HG03439 (cell line): ENCODE measurements at regions not wholly inside any gene's neighbourhood (a gene's known extent, or its start where the extent isn't known, plus 50 kb on each side); places are given as distances from the start of the nearest gene placed in this dataset.

Experiments
- ATAC-seq: cut with Tn5 transposase; IDR thresholded peaks from one replicate; pipeline ENCODE4 v1.9.1; 2021; ENCODE audit warnings: mild to moderate bottlenecking, moderate library complexity; ENCODE audit not compliant: unreplicated experiment

DNA sequence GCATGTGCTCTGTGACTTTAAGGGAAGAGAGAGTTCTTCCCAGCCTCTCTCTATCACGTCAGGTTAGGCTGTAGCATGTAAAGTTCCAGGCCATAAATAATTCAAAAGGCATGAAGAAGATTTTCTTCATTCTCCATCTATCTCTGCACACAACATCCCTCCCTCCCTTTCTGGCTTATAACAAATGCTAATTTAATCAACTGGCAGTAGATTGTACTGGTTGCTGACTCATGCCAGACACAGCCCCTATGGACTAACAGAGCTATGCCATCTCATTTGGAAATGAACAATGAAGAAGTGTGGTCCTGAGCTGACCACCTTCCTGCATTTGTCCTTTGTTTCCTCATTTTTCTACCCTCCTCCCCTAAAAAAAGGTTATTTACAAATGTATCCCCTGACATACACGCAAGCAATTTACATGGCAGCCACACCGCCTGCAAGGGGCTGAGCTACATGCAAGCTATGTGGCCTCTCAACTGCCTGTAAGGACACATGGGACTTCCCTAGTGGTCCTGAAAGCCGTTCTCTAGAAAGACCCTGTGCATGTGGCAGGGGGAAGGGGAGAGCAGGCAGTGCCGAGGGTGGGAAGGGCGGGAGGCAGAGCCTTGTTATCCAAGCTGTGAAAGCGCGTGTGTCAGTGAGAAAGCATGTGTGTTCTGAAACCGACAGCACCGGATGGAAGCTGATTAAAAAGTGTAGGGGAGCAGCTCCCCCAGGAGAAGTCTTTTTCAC is 90.9 kb upstream of the KLF7 start:
- no peak for ATAC-seq

DNA sequence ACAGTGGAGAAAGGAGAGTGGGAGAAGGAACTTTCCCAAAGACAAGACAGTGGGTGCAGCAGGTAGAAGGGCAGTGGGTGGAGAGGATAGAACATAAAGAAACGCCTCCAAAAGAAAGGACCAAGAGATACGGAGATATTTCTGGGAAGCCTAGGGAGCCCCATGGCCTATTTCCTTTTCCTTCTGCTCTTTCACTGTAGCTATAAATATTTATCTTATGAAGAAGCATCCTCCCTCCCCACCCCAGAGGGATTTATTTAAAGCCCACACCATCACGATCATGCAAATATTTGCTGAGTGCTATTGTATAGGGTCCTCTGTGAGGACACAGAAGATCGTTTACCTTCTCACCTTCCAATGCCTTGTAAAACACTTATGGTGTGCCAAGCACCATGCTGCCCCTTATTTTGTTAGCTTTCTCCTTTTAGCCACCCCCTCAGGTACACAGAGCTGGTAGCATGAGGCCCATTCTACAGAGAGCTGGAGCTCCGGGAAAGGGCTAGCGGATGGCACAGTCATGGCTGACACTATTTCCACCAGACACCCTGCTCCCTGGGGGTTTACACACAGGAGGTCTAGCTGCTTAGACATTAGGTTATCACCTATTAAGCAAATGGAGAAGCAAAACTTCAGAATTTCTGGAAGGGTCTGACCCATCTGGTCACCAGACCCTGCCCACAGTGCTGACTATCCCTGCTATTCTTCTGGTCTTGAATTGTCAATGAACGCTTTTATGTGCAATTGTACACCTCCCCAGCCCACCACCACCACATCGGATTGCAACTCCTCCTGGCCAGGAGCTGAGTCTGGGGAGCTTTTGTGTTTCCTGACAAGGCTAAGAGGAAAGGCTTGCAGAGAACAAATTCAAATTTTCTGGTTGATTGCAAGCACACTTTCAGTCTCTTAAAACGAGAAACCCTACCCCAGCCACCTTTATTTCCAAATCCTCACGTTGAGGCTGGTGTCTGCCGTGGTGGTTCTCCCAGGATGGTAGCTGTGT is 91.8 kb upstream of the KLF7 start:
- no peak for ATAC-seq

DNA sequence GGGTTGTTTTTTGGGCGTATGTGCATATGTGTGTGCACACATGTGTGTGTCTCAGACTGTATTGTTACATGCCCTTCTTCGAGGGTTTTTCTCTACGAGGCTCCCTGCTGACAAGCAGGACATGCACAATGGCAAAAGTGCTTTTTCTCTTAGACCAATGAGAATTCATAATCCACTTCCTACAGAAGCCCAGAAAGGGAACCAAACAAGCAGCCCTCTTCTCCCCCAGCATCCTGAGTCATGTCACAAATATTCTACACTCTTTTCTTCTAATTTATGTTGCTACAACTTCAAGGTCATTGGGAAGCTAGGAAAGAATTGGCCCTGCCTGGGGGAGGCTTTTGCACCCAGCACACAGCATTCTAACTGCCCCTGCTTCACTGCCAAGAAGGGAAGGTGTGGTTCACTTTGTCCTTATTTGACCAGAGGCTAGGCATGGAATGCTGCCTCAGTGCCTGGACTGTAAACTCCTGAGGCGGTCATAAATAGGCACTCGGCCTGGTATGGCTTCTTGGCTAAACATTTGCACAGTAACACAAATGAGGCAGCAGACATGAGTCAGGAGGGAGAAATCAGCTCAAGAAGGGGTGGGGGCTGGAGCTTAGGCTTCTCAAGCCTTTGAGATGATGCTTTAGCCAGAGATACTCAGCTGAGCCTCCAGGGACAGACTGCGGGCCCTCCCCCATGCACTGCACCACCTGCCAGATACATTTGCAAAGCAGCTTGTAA is 92.7 kb upstream of the KLF7 start:
- no peak for ATAC-seq

DNA sequence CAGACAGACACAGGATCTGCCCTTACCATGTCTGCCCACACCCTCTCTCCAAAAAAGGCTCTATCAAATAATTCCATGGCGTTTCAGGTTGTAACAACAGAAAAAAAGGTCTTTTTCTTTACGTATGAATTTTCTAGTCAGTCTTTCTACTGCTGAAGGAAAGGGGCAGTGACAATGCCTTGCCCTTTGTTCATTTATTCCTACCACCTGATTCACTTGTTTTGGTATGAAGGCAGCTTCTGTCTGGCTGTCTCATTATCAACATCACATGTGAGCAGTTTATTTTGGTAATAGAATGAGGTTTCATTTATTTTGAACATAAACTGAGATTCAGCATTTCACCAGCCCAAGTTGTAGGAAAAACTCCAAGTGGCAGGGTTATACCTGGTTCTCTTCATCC is 94.3 kb upstream of the KLF7 start:
- no peak for ATAC-seq

DNA sequence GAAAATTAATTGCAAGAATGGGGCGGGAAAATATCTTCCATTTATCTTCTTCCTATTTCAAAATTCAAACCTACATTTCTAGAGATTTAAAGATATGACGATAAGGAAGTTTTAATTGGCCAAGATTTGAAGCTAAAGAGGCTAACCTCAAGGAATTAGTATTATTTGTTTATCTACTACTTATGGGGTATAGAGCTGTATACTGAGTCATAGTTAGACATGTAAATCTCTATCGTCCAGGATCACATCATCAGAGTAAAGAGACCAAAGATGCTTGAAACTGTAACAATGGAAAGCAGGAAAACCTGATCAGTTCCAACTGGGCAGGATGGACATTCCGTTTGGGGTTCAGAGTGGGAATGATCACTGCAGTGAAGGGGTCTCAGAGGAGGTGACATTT is 95.2 kb upstream of the KLF7 start:
- no peak for ATAC-seq

DNA sequence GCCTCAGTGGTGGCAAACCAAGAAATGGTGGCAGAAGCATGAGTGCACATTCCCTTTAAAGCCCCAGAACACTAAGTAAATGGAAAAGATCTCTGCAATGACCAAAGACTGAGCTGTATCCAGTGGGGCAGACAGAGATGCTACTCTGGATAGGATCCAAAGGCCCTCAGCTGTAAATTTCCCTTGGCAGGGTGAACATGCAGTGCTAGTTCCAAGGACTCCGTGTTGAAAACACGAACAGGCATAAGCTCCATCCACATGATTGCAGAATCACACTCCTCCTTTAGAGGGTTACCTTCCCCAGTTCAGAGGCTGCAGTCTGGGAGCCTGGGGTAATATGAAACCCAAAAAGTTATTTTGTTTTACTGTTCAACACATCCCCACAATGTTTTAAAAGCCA is 98.6 kb upstream of the KLF7 start:
- no peak for ATAC-seq

DNA sequence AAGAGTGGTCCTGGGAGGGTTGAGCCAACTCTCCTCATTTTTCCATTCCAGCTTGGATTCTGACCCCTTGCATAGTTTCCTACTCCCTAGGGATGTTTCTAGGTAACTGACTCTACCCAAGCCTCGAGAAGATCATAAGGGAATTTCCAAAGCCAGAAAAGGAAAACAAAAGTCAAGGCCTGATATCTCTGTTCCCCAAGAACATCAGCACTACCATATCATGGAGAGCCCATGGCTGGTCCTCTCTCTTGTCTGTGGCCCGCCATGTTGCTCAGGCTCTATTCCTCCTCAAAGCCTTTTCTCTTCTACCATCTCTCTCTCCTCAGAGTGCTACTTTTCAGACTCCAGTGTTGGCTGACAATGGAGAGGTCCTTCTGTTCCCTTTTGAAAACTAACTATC is 99.6 kb upstream of the KLF7 start:
- no peak for ATAC-seq

DNA sequence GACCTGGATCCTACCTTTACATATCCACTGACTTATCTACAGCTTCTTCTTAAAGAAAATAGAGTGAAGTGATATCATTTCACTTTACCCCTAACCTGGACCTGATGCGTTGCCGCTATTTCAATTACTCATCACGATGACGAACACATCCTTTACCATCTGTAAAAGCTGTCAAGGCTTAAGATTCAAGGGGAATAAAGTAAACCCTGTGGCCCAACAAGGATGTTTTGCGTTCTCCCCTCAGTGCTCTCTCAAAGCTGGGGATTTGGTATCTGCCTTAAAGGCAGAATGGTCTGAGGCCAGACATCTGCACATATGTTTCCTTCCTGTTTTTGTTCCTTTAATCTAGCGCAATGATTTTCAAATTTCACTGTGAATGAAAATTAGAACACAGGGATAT is 100.1 kb upstream of the KLF7 start:
- ATAC-seq, result no peak

DNA sequence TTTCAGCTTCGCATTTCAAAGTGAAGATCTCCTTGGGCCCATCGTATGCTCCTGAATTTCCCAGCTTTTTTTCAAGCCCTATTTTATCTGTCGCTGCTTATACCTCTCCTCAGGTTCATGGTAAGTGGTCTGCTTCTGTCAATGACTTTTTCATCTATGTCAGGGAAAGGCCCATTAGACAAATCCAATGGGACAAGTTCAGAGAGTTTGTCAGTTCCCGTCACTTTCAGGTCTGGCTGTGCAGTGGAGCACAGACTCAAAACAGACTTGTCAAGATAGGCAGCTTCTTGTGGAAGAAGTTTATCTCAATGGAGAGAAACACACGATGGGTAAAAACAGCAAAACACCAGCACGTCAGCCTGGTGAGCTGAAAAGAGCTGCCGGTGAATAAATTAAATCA is 100.9 kb upstream of the KLF7 start:
- ATAC-seq, result no peak

DNA sequence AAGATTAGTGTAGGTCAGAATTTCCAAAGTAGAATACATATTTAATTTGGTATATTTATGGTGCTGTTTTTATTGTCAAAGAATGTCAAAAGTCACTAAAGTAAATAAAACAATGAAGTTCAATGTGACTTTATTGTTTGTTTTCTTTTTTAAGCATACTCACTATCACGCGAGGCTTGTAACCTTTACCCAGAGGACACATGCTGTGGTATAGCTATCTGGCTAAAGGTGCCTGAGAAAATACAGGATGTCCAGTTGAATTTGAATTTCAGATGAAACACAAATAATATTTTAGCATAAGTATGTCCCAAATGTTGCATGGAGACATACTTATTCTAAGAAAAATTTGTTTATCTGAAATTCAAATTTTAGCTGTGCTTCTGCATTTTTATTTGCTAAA is 103.3 kb upstream of the KLF7 start:
- no peak for ATAC-seq

DNA sequence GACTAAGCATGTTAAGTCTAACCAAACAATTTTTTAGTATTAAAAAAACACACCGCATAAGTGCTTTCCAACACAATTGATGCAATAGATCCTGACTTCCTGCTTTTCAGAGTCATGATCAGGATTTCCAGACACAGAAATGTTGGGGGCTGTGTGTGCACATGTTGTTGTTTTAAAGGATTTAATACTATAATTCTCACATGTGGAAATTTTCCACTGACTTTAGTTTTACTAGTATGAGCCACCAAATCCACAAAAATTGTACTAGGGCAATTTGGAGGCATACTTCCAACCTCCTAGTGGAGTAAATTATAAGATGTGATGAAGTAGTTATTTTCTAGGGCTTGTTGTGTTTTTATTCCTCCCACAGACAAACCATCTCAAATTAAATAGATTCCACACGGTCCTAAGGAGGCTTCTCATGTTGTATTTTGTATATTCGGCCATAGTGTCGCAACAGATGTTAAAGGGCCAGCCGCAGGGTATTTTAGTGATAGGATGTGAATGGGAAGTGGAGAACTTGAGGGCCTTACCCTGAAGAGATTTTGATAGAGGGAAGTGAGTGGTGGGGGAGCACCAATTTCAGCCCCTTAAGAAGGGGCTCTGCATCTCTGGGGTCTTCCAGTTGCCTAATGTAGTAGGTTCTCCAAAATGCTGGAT is 108.9 kb upstream of the KLF7 start:
- ATAC-seq, result no peak

DNA sequence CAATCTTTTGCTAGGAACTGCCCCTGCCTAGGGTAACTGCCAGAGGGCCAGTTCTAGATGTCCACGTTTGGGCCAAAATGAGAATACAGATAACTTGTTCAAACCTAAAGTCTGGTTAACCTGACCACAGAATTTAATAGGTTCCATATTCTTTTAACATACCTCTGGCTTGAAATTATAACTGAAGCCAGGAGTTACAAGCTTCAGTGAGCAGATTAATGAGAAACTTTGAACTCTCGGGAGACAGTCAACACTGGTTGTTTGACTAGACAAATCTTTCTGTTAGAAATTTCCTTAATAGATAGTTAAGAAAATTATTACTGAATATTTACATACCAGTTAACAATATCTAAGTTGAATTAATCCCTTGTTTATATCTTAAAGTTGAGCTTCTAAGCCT is 110.0 kb upstream of the KLF7 start:
- ATAC-seq, result no peak

DNA sequence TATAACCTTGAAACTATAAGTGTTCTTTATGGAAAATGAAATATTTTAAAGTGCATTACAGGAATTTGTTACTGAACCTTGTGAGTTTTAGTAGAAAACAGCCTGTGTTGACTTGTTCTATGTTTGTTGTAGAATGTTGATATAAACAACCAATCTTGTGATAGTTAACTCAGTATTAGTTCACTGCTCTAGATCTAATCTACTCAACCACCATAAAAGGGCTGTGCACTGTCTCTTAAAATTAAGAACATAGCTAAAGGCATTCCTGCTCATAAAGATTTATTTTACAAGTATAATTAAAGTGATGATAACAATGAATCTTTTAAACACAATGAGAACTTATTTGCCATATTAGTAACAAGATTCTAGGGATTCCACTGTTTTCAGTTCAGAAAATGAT is 110.5 kb upstream of the KLF7 start:
- ATAC-seq, result no peak

DNA sequence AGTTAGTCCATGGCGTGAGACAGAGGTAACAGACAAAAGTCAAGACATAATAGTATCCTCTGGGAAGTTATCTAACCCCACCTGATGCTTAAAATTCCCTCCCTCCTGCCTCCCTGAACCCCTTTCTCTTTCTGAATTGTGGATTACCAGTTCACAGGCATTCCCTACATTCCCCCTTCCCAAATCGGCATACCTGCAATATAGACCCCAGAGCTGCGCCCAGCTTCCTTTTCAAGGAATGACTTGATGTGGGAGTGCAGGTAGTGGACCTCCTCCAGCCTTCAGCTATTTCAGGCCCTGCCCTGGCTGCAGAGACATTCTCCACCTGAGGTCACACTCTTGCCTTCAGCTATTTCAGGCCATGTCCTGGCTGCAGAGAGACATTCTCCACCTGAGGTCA is 111.1 kb upstream of the KLF7 start:
- ATAC-seq, result no peak

DNA sequence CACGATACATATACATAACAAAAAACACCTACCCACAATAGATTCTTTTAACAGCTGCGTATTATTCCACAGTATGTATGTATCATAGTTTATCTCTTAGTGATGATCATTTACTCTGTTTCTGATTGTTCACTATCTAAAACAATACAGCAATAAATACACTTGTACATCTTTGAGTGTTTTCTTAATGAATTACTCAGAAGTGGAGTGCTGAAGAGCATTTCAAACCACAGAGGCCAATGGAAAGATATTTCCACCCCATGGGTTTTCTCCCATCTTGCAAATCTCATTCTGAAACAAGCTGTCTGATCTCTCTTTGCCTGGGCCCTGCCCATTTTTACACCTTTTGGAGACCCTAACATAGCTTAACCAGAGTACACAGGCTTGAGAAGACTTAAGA is 113.8 kb upstream of the KLF7 start:
- no peak for ATAC-seq

DNA sequence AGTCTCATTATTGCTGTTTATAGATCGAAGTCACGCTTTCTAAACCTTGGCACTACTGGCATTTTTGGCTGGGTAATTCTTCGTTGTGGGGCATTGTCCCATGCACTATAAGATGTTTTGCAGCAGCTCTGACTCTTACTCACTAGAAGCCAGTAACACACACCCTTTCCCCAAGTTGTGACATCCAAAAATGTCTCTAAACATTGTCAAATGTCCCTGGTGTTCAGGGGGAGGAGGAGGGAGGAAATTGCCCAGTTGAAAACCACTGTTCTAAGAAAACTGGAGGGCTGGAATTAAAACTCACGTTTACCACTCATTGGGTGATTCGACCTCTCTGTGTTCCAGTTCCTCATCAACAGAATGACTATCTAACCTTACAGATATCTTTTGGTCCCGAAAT is 115.7 kb upstream of the KLF7 start:
- no peak for ATAC-seq

DNA sequence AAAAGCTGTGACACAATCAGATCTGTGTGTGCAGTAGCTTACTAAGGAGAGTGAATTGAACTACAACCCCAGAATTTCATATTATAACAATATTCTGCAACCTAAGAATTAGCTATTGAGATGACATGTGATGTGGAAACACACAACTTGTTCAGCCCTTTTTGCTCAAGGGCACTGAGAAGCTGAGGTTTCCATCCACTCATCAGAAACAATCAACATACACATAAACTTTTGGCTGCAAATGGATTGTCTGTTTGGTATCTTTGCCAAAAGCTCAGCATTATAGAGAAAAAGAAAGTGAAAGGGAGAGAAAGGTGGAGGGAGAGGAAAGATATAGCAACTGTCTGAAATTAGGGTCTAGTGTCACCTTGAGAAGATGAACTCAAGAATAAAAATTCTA is 117.2 kb upstream of the KLF7 start:
- ATAC-seq, result no peak

DNA sequence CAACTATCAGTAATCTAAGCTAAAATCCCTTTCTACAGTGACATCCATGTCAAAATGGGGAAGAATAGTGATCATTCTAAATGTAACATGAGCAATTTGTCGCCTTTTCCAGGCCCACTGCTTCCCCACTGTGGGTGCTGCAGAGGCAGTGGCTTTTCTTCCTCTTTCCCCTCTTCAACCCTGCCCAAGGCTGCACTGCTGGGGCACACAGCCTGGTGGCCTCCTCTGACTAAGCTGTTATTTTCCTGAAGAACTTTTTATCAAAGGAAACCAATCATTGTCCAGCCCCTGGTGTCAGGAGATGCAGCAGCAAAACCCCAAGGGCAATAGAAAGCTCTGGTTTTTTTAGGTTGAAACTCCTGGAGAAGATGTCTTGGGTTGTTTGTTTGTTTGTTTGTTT is 117.6 kb upstream of the KLF7 start:
- ATAC-seq, result no peak

DNA sequence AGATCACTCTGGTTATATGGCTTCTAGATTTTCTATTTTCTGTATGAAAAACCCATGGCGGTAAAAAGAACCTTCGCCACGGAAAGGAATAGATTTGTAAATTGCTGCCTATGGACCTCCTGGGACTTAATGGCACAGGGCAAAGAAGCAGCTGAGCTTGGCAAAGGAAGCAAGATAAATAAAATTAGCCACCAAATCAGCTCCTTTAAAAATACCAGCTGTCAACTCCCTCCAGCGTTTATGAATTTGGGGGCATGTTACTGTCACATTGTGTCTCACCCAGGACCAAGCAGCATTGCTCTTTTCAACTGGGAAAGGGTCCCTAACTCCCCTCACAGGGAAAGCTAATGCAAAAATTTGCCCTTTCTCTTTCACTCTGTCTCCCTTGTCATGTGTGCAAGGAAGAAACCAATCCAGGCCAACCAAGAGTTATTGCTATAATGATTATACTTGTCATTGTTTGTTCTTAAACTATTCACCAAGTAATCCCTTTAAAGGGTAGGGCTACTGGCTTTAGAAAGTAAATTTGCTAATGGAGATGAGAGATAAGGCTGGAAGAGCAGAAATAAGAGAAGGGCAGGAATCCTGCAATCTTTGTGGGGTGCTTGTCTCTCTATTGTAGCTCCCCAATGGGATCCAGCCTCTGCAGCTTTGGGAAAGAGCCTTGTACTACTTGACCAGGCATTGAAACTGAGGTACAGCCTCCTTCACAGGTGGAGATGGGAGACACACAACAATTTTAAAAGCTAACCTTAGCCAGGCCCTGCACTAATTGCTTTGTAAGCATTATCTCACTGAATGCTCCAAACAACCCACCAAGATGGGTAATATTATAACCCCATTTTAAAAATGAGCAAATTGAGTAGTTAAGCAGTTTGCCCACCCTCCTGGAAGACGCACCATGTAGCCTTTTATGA is 119.1 kb upstream of the KLF7 start:
- no peak for ATAC-seq

DNA sequence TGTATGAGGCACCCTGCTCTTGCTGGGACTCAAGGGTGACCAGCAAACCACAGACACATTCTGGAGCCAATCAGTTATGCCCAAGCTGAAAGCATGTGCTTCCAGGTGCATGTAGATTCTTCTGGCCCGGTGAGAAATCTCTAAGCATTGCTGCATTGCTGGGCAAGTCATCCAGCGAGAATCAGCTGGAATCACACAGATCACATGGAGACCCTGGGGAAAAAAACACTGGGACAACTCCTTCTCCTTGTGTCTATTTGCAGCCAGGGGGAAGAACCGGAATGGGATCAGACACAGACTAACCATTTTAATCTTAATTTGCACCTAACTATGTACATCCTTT is 119.7 kb upstream of the KLF7 start:
- ATAC-seq, result no peak
